Fibroblast of lung (primary cell): ENCODE measurements at regions not wholly inside any gene's neighbourhood (a gene's known extent, or its start where the extent isn't known, plus 50 kb on each side); places are given as distances from the start of the nearest gene placed in this dataset.
"Not testable (repeated sequence)": the region's sequence is repeated elsewhere in the genome, so short reads cannot be mapped to it uniquely, and the experiment has no call there.

Source experiments
- DNase-seq, 2 donors: peaks; one replicate each; pipeline versions ENCODE4 v3.0.0 to v3.0.0-alpha.2; 2010; ENCODE audit warnings: low read depth in 2 of 2
- H2AFZ ChIP-seq: 2 replicates; pipeline ENCODE4 v1.5.1; 2012; ENCODE audit warnings: low read length, control low read depth, inconsistent platforms
- H3K27ac ChIP-seq: 2 replicates; pipeline ENCODE4 v1.5.1; 2011; ENCODE audit warnings: low read length, control low read depth; ENCODE audit not compliant: insufficient read depth
- H3K27me3 ChIP-seq: 2 replicates; pipeline ENCODE4 v1.5.1; 2011; ENCODE audit warnings: mild to moderate bottlenecking, low read length; ENCODE audit not compliant: control insufficient read depth, insufficient read depth
- H3K36me3 ChIP-seq: 2 replicates; pipeline ENCODE4 v1.5.1; 2011; ENCODE audit warnings: low read length; ENCODE audit not compliant: control insufficient read depth, insufficient read depth
- H3K4me1 ChIP-seq: 2 replicates; pipeline ENCODE4 v1.5.1; 2011; ENCODE audit warnings: low read length; ENCODE audit not compliant: control insufficient read depth, insufficient read depth; ENCODE audit errors: extremely low read depth
- H3K4me2 ChIP-seq: 2 replicates; pipeline ENCODE4 v1.5.1; 2011; ENCODE audit warnings: low read length, control low read depth; ENCODE audit not compliant: insufficient read depth; ENCODE audit errors: extremely low read depth
- H3K4me3 ChIP-seq, 4 experiments: fragments of 200-600 bp in 1 of 4; sonication (generic) in 1 of 4; replicated peaks in 1 of 4; 2 replicates each; pipeline ENCODE4 v1.5.1; 2011 to 2016; ENCODE audit warnings: low read length in 4 of 4, low read depth in 3 of 4, mild to moderate bottlenecking in 3 of 4, control low read depth in 2 of 4, inconsistent platforms in 1 of 4, mixed read lengths in 1 of 4; ENCODE audit not compliant: insufficient read depth in 1 of 4; ENCODE audit errors: control extremely low read depth in 1 of 4
- H3K79me2 ChIP-seq: 2 replicates; pipeline ENCODE4 v1.5.1; 2012; ENCODE audit warnings: mild to moderate bottlenecking, low read length, inconsistent platforms; ENCODE audit not compliant: control insufficient read depth, insufficient read depth
- H3K9ac ChIP-seq: 2 replicates; pipeline ENCODE4 v1.5.1; 2011; ENCODE audit warnings: mild to moderate bottlenecking, low read length, control low read depth; ENCODE audit not compliant: insufficient read depth
- H3K9me3 ChIP-seq: 2 replicates; pipeline ENCODE4 v1.5.1; 2012; ENCODE audit warnings: low read depth, low read length; ENCODE audit not compliant: control insufficient read depth, insufficient read depth
- H4K20me1 ChIP-seq: 2 replicates; pipeline ENCODE4 v1.5.1; 2011; ENCODE audit warnings: low read length; ENCODE audit not compliant: control insufficient read depth, insufficient read depth; ENCODE audit errors: extremely low read depth
- CTCF ChIP-seq, 2 donors: IDR thresholded peaks in 1 of 2; conservative IDR thresholded peaks in 1 of 2; 1 replicate in 1 of 2; 2 replicates in 1 of 2; pipeline ENCODE4 v1.5.1; 2011 to 2012; ENCODE audit warnings: low read length in 2 of 2, control low read depth in 1 of 2, inconsistent platforms in 1 of 2, low read depth in 1 of 2, mild to moderate bottlenecking in 1 of 2
- EZH2 ChIP-seq: IDR thresholded peaks from 2 replicates; pipeline ENCODE4 v1.5.1; 2012; ENCODE audit warnings: low read length, control low read depth, mild to moderate bottlenecking; ENCODE audit errors: missing control alignments

GRCh38 chr2:217593732-217594131, 409.1 kb downstream of the TNS1 start:
- H3K27me3 ChIP-seq: peaks cover 14% of the 10 kb centered on the region
- H3K79me2 ChIP-seq: no peaks in the 10 kb centered on the region
- H3K36me3 ChIP-seq: no peaks in the 10 kb centered on the region
- H3K4me1 ChIP-seq: no peaks in the 10 kb centered on the region
- H3K9ac ChIP-seq: no peak overlapping the region
- H4K20me1 ChIP-seq: no peaks in the 10 kb centered on the region
- H3K4me3 ChIP-seq: no peak overlapping the region
- no peak overlapping the region for H2AFZ ChIP-seq
- no peak overlapping the region for H3K27ac ChIP-seq
- TF ChIP-seq EZH2 (no peak), CTCF (conservative IDR thresholded peaks at IDR 0.05 in 1 of 2, IDR thresholded peaks at IDR 0.05 in 1 of 2; ENCODE audit: low read depth in 1 of 2, low read length in 2 of 2) (no peak)
- H3K4me2 ChIP-seq: no peak overlapping the region
- no peaks in the 10 kb centered on the region for H3K9me3 ChIP-seq
- DNase-seq: no peak

GRCh38 chr2:217588266-217588665, 414.5 kb downstream of the TNS1 start:
- Histone ChIP-seq H3K36me3 (no peaks in the 10 kb centered on the region), H3K4me1 (no peaks in the 10 kb centered on the region), H3K27me3 (peaks cover 7% of the 10 kb centered on the region), H3K4me3 (no peak overlapping the region), H2AFZ (no peak overlapping the region), H3K9me3 (no peaks in the 10 kb centered on the region), H3K9ac (no peak overlapping the region), H3K27ac (no peak overlapping the region), H3K79me2 (no peaks in the 10 kb centered on the region), H4K20me1 (no peaks in the 10 kb centered on the region), H3K4me2 (no peak overlapping the region)
- TF ChIP-seq EZH2 (no peak), CTCF (conservative IDR thresholded peaks at IDR 0.05 in 1 of 2, IDR thresholded peaks at IDR 0.05 in 1 of 2; ENCODE audit: low read depth in 1 of 2, low read length in 2 of 2) (no peak)
- peak in 1 of 2 donors; percentile 40 for DNase-seq

GRCh38 chr2:217585362-217585761, 417.4 kb downstream of the TNS1 start:
- Histone ChIP-seq H3K4me3 (no peak overlapping the region), H3K9ac (no peak overlapping the region), H3K9me3 (no peaks in the 10 kb centered on the region), H3K79me2 (no peaks in the 10 kb centered on the region), H3K27ac (no peak overlapping the region), H3K27me3 (peaks cover 13% of the 10 kb centered on the region), H3K4me1 (no peaks in the 10 kb centered on the region), H2AFZ (no peak overlapping the region), H3K36me3 (no peaks in the 10 kb centered on the region), H4K20me1 (no peaks in the 10 kb centered on the region), H3K4me2 (no peak overlapping the region)
- TF ChIP-seq CTCF (conservative IDR thresholded peaks at IDR 0.05 in 1 of 2, IDR thresholded peaks at IDR 0.05 in 1 of 2; ENCODE audit: low read depth in 1 of 2, low read length in 2 of 2): no peak
- no peak for TF ChIP-seq EZH2
- DNase-seq: no peak

- not testable (repeated sequence) for H3K4me1 ChIP-seq, H3K79me2 ChIP-seq, H3K36me3 ChIP-seq, H4K20me1 ChIP-seq, H3K9me3 ChIP-seq, H3K4me3 ChIP-seq, H3K27ac ChIP-seq, H2AFZ ChIP-seq, H3K9ac ChIP-seq, H3K4me2 ChIP-seq, DNase-seq, H3K27me3 ChIP-seq
These were observed 422.4 kb downstream of the TNS1 start for GRCh38 chr2:217580407-217580806.
